Epithelial cell of proximal tubule (primary cell): ENCODE measurements at regions not wholly inside any gene's neighbourhood (a gene's known extent, or its start where the extent isn't known, plus 50 kb on each side); places are given as distances from the start of the nearest gene placed in this dataset.

ENCODE experiments used
- DNase-seq: peaks from one replicate; pipeline ENCODE4 v3.0.0-alpha.2; 2011; ENCODE audit warnings: low read depth
- H3K4me3 ChIP-seq: 2 replicates; pipeline ENCODE4 v1.5.1; 2011; ENCODE audit warnings: low read depth, mild to moderate bottlenecking, low read length
- TF ChIP-seq, protein P1 (sequence below): conservative IDR thresholded peaks from 2 replicates; pipeline ENCODE4 v1.5.1; 2012; ENCODE audit warnings: low read depth, mild to moderate bottlenecking, low read length

DNA sequence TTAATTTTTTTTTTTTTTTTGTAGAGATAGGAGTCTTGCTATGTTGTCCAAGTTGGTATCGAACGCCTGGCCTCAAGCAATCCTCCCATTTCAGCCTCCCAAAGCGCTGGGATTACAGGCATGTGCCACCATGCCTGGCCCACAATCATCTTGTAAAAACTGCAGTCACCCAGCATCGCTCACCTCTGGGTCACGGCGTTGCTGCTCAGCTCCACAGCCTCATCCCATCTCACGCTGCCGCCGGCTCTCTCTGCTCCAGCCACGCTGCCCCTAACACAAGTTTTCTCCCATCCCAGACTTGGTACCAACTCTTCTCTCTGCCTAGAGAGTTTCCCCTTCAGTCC lies 69.2 kb downstream of the MAP1LC3B2 start:
- TF ChIP-seq, protein P1, sequence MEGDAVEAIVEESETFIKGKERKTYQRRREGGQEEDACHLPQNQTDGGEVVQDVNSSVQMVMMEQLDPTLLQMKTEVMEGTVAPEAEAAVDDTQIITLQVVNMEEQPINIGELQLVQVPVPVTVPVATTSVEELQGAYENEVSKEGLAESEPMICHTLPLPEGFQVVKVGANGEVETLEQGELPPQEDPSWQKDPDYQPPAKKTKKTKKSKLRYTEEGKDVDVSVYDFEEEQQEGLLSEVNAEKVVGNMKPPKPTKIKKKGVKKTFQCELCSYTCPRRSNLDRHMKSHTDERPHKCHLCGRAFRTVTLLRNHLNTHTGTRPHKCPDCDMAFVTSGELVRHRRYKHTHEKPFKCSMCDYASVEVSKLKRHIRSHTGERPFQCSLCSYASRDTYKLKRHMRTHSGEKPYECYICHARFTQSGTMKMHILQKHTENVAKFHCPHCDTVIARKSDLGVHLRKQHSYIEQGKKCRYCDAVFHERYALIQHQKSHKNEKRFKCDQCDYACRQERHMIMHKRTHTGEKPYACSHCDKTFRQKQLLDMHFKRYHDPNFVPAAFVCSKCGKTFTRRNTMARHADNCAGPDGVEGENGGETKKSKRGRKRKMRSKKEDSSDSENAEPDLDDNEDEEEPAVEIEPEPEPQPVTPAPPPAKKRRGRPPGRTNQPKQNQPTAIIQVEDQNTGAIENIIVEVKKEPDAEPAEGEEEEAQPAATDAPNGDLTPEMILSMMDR = no peak
- no peak overlapping the region for H3K4me3 ChIP-seq
- no peak for DNase-seq
